GM19395 (cell line): ENCODE measurements at regions not wholly inside any gene's neighbourhood (a gene's known extent, or its start where the extent isn't known, plus 50 kb on each side); places are given as distances from the start of the nearest gene placed in this dataset.

Experiments
- ATAC-seq: cut with Tn5 transposase; IDR thresholded peaks from one replicate; pipeline ENCODE4 v1.9.1; 2021; ENCODE audit warnings: mild to moderate bottlenecking, moderate library complexity; ENCODE audit not compliant: unreplicated experiment

- peak; percentile 74 for ATAC-seq
Observed at GRCh38 chr3:28726840-28727239, 378.2 kb upstream of the AZI2 start.

DNA sequence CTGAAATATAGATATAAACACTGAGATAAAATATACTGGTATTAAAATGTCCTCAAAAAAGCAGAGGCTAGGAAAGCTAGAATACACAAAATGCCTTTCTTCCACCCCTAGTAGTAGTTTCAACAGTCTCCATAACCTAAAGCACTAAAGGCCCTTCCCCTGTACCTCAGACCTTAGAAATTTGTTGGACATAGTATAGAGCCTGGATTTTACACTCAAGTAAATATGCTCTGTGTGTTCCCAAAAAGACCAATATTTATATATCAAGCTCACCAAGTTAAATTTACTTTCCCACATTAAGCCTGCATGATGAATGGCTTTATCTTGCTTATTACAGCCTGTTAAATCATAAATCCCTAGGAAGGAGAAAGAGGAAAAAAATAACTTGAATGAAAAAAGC lies 378.7 kb upstream of the AZI2 start:
- no peak for ATAC-seq

DNA sequence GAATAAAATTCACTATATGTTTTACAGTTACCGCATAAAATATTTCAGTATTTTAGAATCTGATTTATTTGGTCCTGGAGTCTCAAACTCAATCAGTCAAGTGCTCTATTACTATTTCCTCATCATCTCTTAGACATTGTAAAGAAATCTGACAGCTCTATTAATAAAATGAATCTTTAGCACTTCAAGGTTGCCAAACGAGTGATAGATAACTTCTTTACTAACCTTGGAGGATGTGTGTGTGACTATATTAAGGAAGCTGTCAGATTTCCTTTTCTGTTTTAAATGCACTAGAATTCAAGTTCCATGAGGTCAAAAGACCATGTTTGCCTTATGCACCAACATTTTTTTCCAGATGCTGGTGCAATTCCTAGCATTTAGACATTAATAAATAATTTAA lies 389.8 kb upstream of the AZI2 start:
- no peak for ATAC-seq

DNA sequence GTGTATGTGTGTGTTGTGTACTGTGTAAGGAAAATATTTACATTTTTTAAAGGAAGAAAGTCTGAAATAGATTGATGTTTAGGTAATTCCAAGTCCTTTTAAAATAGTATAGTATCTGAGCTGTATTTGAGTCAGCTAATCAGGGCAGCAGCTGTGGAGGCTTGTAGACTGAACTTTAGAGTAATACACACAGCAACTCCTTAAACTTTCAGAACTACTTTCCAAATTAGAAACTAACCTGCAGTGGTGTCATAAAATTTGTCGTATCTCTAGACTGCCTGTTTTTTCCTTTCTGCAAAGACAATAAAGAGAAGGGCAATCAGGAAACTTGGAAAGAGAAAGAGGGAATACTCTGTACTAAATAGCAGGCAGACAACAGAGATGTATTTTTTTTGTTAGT lies 391.0 kb upstream of the AZI2 start:
- no peak for ATAC-seq

DNA sequence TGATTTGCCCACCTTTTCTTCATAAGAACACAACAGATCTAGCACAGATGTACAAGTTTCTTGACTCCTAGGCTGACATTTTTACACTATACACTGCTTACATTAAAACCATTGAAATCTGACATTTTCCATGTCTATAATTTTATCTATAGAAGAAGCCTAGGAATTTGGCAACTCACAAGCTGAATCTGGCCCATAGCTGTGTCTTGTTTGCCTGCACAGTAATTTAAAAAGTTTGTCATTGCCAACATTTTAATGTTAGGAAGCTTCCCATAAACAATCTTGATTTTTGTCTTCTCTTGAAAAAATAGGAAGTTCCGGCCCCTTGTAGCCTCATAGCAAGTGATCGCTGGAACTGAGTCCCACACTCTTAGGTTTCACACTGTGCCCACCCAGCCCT lies 394.6 kb upstream of the AZI2 start:
- ATAC-seq: no peak

- ATAC-seq: no peak
Observed at GRCh38 chr3:28743831-28744230, 395.2 kb upstream of the AZI2 start.

DNA sequence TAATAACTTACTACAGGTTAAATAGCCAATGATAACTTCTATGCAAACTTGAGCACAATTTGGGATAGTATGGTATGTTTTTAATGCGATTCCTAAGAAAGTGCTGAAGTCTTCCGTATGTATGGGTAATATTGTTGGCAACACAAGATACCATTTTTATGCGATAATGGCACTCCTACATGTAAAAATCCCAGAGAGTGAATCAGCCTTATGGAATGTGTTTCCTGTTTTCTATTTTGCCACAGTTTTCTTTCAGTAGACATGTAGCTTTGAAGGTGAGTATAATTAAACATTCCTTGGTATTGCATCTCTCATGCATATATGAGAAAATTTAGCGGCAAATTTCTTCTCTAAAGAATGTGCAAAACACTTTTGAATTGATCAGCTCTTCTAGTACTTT lies 396.8 kb upstream of the AZI2 start:
- ATAC-seq: no peak

GRCh38 chr3:28745916-28746617 lies 397.4 kb upstream of the AZI2 start:
- ATAC-seq: no peak

DNA sequence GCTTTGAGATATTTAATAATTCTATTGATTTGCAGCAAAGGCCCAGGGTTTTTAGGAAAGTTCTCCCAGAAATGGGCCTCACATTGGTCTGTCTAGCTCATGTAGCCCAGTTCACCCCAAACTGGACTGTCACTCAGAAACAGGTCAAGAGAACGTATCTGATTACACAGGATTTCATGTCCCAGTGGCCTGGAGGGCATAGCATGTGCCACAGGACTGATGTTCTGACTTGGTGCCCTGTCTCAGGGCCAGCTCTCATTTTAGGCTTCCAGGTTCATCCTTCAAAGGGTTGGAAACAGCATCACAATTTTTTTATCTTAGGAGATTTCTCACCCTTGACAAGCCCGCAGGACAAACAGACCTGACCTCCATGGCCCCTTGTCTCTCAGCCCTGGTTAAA lies 398.4 kb upstream of the AZI2 start:
- ATAC-seq: no peak

- no peak for ATAC-seq
Observed at GRCh38 chr3:28751864-28752263, 403.2 kb upstream of the AZI2 start.

DNA sequence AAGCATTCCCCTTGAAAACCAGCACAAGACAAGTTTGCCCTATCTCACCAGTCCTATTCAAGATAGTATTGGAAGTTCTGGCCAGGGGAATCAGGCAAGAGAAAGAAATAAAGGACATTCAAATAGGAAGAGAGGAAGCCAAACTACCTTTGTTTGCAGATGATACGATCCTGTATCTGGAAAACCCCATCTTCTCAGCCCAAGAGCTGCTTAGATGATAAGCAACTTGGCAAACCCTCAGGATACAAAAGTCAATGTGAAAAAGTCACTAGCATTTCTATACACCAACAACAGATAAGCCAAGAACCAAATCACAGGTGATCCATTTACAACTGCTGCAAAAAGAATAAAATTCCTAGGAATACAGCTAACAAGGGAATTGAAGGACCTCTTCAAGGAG lies 403.7 kb upstream of the AZI2 start:
- ATAC-seq: no peak

GRCh38 chr3:28756056-28756455 lies 407.4 kb upstream of the AZI2 start:
- no peak for ATAC-seq

DNA sequence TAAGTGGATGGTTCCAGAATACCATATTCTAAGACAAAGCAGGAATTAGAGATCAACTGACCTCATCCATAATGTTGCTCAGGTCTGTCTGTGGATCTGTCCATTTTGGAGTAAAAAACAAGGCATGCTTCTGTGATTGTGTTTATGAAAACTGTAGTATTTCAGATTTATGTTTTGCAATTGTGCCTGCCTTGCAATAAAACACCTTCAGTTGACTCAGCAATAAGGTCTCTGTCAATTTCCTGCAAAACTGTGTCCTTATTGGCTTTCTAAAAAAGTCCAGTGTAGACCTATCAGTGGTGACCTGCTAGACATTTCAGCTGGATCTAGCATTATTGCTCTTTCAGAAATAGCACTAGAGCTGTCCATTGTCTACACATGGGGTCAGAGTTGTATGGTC lies 409.5 kb upstream of the AZI2 start:
- no peak for ATAC-seq

DNA sequence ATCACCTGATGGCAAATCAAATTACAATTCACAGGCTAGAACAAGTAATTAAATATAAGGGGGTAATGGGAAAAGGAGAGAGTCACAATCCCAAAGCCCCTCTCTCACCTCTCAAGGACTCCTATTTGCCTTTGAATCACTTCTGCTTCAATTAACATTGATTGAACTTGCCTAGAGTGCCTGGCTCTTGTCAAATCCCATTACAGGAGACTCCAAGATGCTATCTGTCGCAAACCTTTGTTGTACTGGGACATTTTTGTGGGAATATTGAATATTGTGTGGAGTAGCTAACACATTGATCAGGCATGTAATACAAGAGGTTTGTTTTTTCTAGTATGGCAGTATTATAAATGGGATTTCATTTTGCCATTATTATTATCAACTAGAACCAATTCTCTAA lies 412.8 kb upstream of the AZI2 start:
- no peak for ATAC-seq

GRCh38 chr3:28765194-28765593 lies 416.6 kb upstream of the AZI2 start:
- no peak for ATAC-seq

GRCh38 chr3:28768439-28768838 lies 419.8 kb upstream of the AZI2 start:
- ATAC-seq: no peak

GRCh38 chr3:28777806-28778475 lies 429.3 kb upstream of the AZI2 start:
- no peak for ATAC-seq

DNA sequence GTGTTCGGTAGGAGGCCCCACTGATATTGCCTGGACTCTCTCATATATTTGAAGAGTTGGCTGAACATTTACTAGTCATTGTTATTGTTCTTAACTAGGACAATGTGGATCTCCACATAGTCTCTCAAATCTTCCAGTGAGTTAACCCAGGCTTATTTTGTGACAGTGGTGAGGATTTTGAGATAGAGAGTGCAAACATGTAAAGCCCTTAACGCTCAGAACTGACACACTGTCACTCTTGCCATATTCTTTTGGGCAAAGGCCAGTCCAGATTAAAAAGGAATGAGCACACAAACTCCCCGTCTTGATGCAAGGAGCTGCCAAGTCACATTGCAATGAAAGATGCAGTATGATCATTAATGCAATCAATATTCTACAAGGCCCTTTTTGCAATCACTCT lies 431.9 kb upstream of the AZI2 start:
- ATAC-seq: no peak

DNA sequence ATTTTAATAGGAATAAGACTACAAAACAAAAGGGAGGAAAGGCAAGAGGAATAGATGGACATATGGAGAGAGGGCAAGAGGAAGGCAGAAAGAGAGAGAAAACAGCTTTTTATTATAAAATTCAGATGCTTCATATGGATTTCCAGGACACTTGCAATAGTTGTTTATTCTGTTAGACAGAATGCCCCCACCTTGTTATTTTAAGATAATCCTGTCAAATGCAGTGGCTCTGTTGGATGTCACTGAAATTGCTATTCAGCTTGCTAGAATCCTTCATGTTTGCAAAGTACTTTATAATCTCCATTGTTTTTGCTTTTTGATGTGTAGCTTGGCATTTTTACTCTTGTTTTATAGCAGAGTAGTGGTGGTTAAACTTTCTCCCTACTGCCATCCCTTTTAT lies 432.4 kb upstream of the AZI2 start:
- no peak for ATAC-seq

DNA sequence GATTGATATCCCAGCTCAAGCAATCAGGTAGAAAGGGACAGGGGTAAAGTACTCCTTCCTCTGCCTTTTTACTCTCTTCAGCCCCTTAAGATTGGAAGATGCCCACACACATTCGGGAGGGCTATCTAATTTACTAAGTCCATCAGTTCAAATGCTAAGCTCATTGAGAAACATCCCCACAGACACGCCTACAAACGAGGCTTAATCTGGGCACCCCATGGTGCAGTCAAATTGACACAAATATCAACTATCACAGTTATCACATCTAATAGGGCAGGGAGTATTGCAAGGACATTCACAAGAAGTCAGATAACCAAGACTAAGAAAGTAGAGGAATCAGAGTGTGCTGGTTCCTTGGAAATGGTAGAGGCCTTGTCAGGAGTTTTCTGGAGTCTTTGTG lies 437.8 kb upstream of the AZI2 start:
- no peak for ATAC-seq

- ATAC-seq: no peak
Observed at GRCh38 chr3:28788571-28788970, 439.9 kb upstream of the AZI2 start.

DNA sequence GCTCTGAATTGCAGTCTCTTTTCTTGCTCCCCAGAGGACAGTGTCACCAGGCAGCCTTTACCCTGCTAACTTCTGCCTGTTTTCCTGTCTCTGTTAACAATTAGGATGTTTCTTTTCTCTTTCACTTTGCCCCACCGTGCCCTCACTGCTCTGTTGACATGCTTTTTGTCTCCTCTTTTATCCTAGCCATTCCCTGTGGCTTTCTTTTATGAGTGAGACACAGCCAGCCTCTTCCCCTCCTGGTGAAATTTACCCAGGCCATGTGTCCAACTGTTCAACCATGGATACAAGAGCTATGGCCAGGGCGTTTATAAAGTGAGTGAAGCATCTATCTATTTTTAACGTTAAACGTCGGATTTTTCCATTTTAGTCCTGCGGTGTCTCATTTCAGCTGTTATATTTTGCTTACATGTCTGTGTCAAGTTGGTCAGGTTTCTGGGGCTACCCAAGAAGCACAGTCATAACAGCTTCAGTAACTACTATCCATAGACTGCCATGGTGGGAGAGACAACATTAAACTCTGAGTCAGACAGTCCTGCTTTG lies 443.2 kb upstream of the AZI2 start:
- ATAC-seq: no peak

GRCh38 chr3:28792604-28793003 lies 444.0 kb upstream of the AZI2 start:
- ATAC-seq: no peak
